ENCODE measurements at regions not wholly inside any gene's neighbourhood (a gene's known extent, or its start where the extent isn't known, plus 50 kb on each side); places are given as distances from the start of the nearest gene placed in this dataset.

GRCh38 chr3:106590216-106590615, 721.4 kb upstream of the CBLB start (continued):
- TF ChIP-seq CREB1 (CRISPR knock-in tag; IDR thresholded peaks at IDR 0.05; ENCODE audit: low read depth): no peak

DNA sequence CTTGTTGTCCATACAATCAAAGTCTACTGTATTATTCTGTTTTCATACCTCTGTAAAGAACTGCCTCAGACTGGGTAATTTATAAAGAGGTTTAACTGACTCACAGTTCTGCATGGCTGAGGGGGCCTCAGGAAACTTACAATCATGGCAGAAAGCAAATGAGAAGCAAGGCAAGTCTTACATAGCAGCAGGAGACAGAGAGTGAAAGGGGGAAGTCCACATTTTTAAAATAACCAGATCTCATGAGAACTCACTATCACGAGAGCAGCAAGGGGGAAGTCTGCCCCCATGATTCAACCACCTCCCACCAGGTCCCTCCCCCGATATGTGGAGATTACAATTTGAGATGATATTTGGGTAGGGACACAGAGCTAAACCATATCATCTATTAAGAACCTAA, 724.6 kb upstream of the CBLB start:
- ATAC-seq (no peak), DNase-seq (ENCODE audit: low spot score) (no peak)
- Histone ChIP-seq H3K9me2 (ENCODE audit: insufficient read depth) (no peaks in the 10 kb centered on the region), H3K79me2 (replicated peaks; ENCODE audit: insufficient read depth) (no peaks in the 10 kb centered on the region), H3K36me3 (ENCODE audit: insufficient read depth) (no peaks in the 10 kb centered on the region), H3K27ac (ENCODE audit: low read depth) (no peak overlapping the region), H3K4me2 (no peak overlapping the region), H3K4me3 (no peak overlapping the region), H3F3A (replicated peaks; ENCODE audit: low read depth) (no peaks in the 10 kb centered on the region), H2AFZ (peak overlapping the region; percentile 39; the same call in 1 of the 2 replicates), H3K27me3 (ENCODE audit: insufficient read depth) (no peaks in the 10 kb centered on the region), H4K20me1 (replicated peaks; ENCODE audit: insufficient read depth) (no peaks in the 10 kb centered on the region), H3K4me1 (ENCODE audit: insufficient read depth) (no peaks in the 10 kb centered on the region)
- no peak overlapping the region for H3K4me3 Mint-ChIP-seq
- H3K27me3 Mint-ChIP-seq (ENCODE audit: insufficient read depth, low read depth, poor library complexity): no peaks in the 10 kb centered on the region
- H3K36me3 Mint-ChIP-seq (ENCODE audit: low read depth): 0 out of 3 replicates have a peak, but pooled peaks cover 8% of the 10 kb centered on the region
- H3K4me1 Mint-ChIP-seq: no peaks in the 10 kb centered on the region
- H3K27ac Mint-ChIP-seq: no peak overlapping the region
- peaks cover 6% of the 10 kb centered on the region; the same call in 1 of the 3 replicates for H3K9me3 Mint-ChIP-seq
- TF ChIP-seq ZNF462 (CRISPR knock-in tag; IDR thresholded peaks at IDR 0.05) (no peak), ZNF114 (CRISPR knock-in tag; IDR thresholded peaks at IDR 0.05) (no peak), ZNF331 (CRISPR knock-in tag; IDR thresholded peaks at IDR 0.05; ENCODE audit: low read depth) (no peak), NANOG (IDR thresholded peaks at IDR 0.05; ENCODE audit: borderline replicate concordance) (no peak), CTCF (conservative IDR thresholded peaks at IDR 0.05; ENCODE audit: low read depth in 2 of 2) (no peak), EZH2phosphoT487 (IDR thresholded peaks at IDR 0.05; ENCODE audit: unreplicated experiment) (no peak), EZH2 (IDR thresholded peaks at IDR 0.05; ENCODE audit: low read depth, unreplicated experiment) (no peak), CREB1 (CRISPR knock-in tag; IDR thresholded peaks at IDR 0.05; ENCODE audit: low read depth) (no peak), STAT1 (IDR thresholded peaks at IDR 0.05; ENCODE audit: unreplicated experiment) (no peak), JUNB (IDR thresholded peaks at IDR 0.05; ENCODE audit: unreplicated experiment) (no peak)
- TF ChIP-seq, protein P1, sequence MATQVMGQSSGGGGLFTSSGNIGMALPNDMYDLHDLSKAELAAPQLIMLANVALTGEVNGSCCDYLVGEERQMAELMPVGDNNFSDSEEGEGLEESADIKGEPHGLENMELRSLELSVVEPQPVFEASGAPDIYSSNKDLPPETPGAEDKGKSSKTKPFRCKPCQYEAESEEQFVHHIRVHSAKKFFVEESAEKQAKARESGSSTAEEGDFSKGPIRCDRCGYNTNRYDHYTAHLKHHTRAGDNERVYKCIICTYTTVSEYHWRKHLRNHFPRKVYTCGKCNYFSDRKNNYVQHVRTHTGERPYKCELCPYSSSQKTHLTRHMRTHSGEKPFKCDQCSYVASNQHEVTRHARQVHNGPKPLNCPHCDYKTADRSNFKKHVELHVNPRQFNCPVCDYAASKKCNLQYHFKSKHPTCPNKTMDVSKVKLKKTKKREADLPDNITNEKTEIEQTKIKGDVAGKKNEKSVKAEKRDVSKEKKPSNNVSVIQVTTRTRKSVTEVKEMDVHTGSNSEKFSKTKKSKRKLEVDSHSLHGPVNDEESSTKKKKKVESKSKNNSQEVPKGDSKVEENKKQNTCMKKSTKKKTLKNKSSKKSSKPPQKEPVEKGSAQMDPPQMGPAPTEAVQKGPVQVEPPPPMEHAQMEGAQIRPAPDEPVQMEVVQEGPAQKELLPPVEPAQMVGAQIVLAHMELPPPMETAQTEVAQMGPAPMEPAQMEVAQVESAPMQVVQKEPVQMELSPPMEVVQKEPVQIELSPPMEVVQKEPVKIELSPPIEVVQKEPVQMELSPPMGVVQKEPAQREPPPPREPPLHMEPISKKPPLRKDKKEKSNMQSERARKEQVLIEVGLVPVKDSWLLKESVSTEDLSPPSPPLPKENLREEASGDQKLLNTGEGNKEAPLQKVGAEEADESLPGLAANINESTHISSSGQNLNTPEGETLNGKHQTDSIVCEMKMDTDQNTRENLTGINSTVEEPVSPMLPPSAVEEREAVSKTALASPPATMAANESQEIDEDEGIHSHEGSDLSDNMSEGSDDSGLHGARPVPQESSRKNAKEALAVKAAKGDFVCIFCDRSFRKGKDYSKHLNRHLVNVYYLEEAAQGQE (IDR thresholded peaks at IDR 0.05; ENCODE audit: unreplicated experiment): no peak
- TF ChIP-seq, protein P2, sequence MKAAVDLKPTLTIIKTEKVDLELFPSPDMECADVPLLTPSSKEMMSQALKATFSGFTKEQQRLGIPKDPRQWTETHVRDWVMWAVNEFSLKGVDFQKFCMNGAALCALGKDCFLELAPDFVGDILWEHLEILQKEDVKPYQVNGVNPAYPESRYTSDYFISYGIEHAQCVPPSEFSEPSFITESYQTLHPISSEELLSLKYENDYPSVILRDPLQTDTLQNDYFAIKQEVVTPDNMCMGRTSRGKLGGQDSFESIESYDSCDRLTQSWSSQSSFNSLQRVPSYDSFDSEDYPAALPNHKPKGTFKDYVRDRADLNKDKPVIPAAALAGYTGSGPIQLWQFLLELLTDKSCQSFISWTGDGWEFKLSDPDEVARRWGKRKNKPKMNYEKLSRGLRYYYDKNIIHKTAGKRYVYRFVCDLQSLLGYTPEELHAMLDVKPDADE (IDR thresholded peaks at IDR 0.05): no peak

Data from GM23338 (cell line).